Left ventricle myocardium inferior (tissue), 1 donor: ENCODE measurements at regions not wholly inside any gene's neighbourhood (a gene's known extent, or its start where the extent isn't known, plus 50 kb on each side); places are given as distances from the start of the nearest gene placed in this dataset.

Source experiments
- DNase-seq: peaks from one replicate; pipeline ENCODE4 v3.0.0-alpha.2; 2020
- H3K27ac ChIP-seq: fragments of 200-600 bp; replicated peaks from 2 replicates; pipeline ENCODE4 v1.8.0; 2021
- H3K27me3 ChIP-seq: fragments of 200-600 bp; 2 replicates; pipeline ENCODE4 v1.8.0; 2021; ENCODE audit warnings: low read depth
- H3K36me3 ChIP-seq: fragments of 200-600 bp; 2 replicates; pipeline ENCODE4 v1.8.0; 2021
- H3K4me1 ChIP-seq: fragments of 200-600 bp; 2 replicates; pipeline ENCODE4 v1.8.0; 2021
- H3K4me3 ChIP-seq: fragments of 200-600 bp; 2 replicates; pipeline ENCODE4 v1.8.0; 2021; ENCODE audit warnings: mild to moderate bottlenecking, moderate library complexity
- H3K9me3 ChIP-seq: fragments of 200-600 bp; replicated peaks from 2 replicates; pipeline ENCODE4 v1.8.0; 2021
- intact Hi-C: fragments of 100-400 bp; cut with micrococcal nuclease; formaldehyde crosslinking; loops from one replicate; pipeline ENCODE4 v1.11.0; 2022
- TF ChIP-seq, protein P1 (sequence below): fragments of 200-600 bp; IDR thresholded peaks from 2 replicates; pipeline ENCODE4 v1.8.0; 2021; ENCODE audit warnings: antibody characterized with exemption, mild to moderate bottlenecking, borderline replicate concordance
- donor health status: DM: no; HTN: yes; CAD: no; lungs with severe emphysema.

DNA sequence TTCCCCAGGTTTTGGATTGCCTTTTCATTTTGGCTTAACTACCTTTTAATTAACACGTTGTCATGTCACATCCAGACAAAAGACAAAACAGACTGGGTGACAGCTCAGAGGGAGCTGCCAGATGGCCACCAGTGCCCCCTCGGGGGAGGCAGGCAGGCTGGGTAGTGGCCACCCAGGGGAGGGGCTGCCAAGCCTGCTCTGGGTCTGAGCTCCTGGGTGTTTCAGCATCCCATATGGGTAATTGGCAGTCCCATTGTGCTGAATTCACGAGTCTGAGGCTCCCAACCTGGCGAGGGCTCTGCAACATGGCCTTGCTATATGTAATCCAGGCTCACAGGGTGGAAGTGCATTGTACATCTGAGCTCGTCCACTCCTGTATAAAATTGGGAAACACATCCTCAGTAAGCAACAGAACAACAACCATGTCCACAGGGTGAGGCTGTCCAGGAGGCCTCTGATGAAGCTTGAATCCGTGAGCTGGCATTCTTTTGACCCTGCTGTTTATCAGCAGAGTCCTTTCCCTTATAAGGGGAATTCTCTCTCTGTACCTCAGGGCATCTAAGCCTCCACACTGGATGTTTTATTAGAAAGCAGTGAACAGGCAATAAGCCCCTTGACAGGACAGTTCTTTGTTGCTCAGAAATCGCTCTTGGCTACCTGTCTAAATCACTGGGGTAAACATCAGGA, 111.7 kb upstream of the SLC22A23 start:
- no peaks in the 10 kb centered on the region for H3K9me3 ChIP-seq
- H3K27me3 ChIP-seq, result peaks cover 24% of the 10 kb centered on the region
- TF ChIP-seq, protein P1, sequence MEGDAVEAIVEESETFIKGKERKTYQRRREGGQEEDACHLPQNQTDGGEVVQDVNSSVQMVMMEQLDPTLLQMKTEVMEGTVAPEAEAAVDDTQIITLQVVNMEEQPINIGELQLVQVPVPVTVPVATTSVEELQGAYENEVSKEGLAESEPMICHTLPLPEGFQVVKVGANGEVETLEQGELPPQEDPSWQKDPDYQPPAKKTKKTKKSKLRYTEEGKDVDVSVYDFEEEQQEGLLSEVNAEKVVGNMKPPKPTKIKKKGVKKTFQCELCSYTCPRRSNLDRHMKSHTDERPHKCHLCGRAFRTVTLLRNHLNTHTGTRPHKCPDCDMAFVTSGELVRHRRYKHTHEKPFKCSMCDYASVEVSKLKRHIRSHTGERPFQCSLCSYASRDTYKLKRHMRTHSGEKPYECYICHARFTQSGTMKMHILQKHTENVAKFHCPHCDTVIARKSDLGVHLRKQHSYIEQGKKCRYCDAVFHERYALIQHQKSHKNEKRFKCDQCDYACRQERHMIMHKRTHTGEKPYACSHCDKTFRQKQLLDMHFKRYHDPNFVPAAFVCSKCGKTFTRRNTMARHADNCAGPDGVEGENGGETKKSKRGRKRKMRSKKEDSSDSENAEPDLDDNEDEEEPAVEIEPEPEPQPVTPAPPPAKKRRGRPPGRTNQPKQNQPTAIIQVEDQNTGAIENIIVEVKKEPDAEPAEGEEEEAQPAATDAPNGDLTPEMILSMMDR, result no peak
- H3K27ac ChIP-seq, result no peak overlapping the region
- no peaks in the 10 kb centered on the region for H3K4me1 ChIP-seq
- H3K36me3 ChIP-seq, result no peaks in the 10 kb centered on the region
- DNase-seq, result no peak
- intact Hi-C loops, result no loop called here
- H3K4me3 ChIP-seq, result no peak overlapping the region

DNA sequence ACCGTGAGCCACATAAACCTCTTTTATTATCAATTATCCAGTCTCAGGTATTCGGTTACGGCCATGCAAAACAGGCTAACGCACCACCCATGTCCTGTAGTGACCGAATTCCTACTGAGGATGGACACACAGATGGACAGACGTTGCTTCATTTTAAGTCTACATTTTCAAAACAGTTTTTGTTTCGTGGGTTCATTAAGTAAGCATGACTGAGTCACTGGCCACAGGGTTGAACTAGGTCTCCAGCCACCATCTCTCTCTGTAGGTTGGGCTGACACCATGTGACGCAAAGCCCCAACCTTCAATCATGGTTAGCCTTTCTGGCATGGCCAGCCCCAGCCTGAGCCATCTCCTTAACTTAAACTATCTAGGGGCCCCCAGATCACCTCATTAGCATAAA, 110.0 kb upstream of the SLC22A23 start:
- Histone ChIP-seq H3K36me3 (no peaks in the 10 kb centered on the region), H3K4me1 (no peaks in the 10 kb centered on the region), H3K27me3 (peaks cover 14% of the 10 kb centered on the region), H3K9me3 (no peaks in the 10 kb centered on the region), H3K4me3 (no peak overlapping the region), H3K27ac (no peak overlapping the region)
- DNase-seq, result no peak
- TF ChIP-seq, protein P1, result no peak
- intact Hi-C loops, result no loop called here

DNA sequence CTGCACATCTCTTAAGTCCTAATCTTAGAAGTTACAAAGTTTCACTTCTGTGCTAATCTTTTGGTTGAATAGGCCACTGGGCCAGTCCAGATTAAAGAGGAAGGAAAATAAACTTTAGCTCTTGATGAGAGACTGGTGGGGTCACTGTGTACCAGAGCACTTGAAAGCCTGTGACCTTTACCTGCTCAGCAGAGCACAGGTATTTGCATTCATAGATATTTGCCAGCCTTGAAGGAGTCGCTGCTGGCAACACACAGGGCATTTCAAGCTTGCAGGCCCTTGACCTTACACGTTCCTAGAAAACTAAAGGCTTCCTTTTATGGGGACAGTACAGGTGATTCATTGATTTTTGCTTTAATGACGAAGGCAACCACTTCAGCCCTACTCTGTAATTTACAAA, 108.4 kb upstream of the SLC22A23 start:
- TF ChIP-seq, protein P1, result no peak
- intact Hi-C loops, result no loop called here
- H3K4me1 ChIP-seq, result no peaks in the 10 kb centered on the region
- H3K4me3 ChIP-seq, result no peak overlapping the region
- no peaks in the 10 kb centered on the region for H3K9me3 ChIP-seq
- no peaks in the 10 kb centered on the region for H3K36me3 ChIP-seq
- no peak for DNase-seq
- peaks cover under 1% of the 10 kb centered on the region for H3K27me3 ChIP-seq
- H3K27ac ChIP-seq, result no peak overlapping the region

DNA sequence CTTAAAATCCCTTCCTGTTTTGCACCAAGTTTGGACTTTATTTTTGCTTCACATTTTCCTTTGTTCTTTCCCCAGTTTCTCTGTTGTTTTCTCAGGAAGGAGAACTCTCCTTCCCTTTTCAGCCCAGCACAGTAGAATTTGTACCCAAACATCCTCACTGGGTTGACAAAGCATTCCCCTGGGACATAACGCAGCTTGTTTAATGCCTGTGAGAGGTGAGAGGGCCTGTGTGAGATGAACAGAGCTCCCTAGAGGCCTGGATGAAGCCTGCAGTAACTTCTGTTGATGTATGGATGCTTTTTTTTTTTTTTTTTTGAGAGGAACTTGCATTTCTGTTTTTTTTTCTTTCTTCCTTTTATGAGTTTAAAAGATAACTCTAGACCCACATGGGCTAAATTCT, 104.9 kb upstream of the SLC22A23 start:
- Histone ChIP-seq H3K27me3 (peaks cover 13% of the 10 kb centered on the region), H3K4me1 (no peaks in the 10 kb centered on the region), H3K4me3 (no peak overlapping the region), H3K9me3 (no peaks in the 10 kb centered on the region), H3K27ac (no peak overlapping the region), H3K36me3 (no peaks in the 10 kb centered on the region)
- DNase-seq, result no peak
- TF ChIP-seq, protein P1, result no peak
- intact Hi-C loops, result no loop called here

DNA sequence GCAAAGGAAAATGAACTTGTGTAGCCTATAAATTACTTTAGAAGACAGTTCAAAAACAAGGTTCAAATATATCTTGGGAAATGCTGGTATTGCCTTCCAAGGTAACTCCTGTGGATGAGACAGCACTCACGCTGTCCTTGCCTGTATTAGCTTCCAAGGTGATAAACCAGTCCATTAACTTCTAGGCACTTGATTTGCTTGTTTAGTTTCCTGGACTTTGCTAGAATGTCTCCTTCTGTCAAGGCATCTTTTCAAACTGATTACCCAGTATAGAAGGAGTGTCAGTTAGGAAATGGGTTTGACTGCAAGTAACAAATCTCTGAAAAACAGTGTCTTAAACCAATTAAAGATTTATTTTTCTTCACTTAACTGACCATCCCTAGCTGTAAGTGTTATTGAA, 103.4 kb upstream of the SLC22A23 start:
- no peak for DNase-seq
- intact Hi-C loops, result no loop called here
- peaks cover 20% of the 10 kb centered on the region for H3K27me3 ChIP-seq
- TF ChIP-seq, protein P1, result no peak
- H3K27ac ChIP-seq, result no peak overlapping the region
- no peaks in the 10 kb centered on the region for H3K4me1 ChIP-seq
- no peak overlapping the region for H3K4me3 ChIP-seq
- H3K9me3 ChIP-seq, result no peaks in the 10 kb centered on the region
- no peaks in the 10 kb centered on the region for H3K36me3 ChIP-seq
